Osteoblast (primary cell): ENCODE measurements at regions not wholly inside any gene's neighbourhood (a gene's known extent, or its start where the extent isn't known, plus 50 kb on each side); places are given as distances from the start of the nearest gene placed in this dataset.

Experiments
- DNase-seq: peaks from one replicate; pipeline ENCODE4 v3.0.0; 2011; ENCODE audit warnings: low spot score, mixed read lengths; ENCODE audit not compliant: insufficient read length; ENCODE audit errors: missing footprints
- H2AFZ ChIP-seq: 2 replicates; pipeline ENCODE4 v1.6.0; 2011; ENCODE audit warnings: mild to moderate bottlenecking, low read length
- H3K27ac ChIP-seq: 2 replicates; pipeline ENCODE4 v1.5.1; 2011; ENCODE audit warnings: mild to moderate bottlenecking, low read depth, low read length, moderate library complexity
- H3K27me3 ChIP-seq: 2 replicates; pipeline ENCODE4 v1.6.0; 2012; ENCODE audit warnings: mild to moderate bottlenecking, control low read depth, inconsistent platforms, low read length, moderate library complexity; ENCODE audit not compliant: insufficient read depth
- H3K36me3 ChIP-seq: 2 replicates; pipeline ENCODE4 v1.5.1; 2011; ENCODE audit warnings: mild to moderate bottlenecking, low read length, control low read depth, moderate library complexity; ENCODE audit not compliant: insufficient read depth
- H3K4me1 ChIP-seq: 2 replicates; pipeline ENCODE4 v1.5.1; 2011; ENCODE audit warnings: mild to moderate bottlenecking, low read length, control low read depth, moderate library complexity; ENCODE audit not compliant: insufficient read depth
- H3K4me2 ChIP-seq: 2 replicates; pipeline ENCODE4 v1.6.0; 2011; ENCODE audit warnings: mild to moderate bottlenecking, low read length; ENCODE audit not compliant: insufficient read depth
- H3K4me3 ChIP-seq: fragments of 200-600 bp; sonication (generic); 3 replicates; pipeline ENCODE4 v1.5.1; 2012; ENCODE audit warnings: mild to moderate bottlenecking, low read length, inconsistent platforms; ENCODE audit not compliant: insufficient read depth
- H3K79me2 ChIP-seq: 2 replicates; pipeline ENCODE4 v1.6.0; 2012; ENCODE audit warnings: mild to moderate bottlenecking, low read length, control low read depth, inconsistent platforms; ENCODE audit not compliant: insufficient read depth
- H3K9me3 ChIP-seq: 2 replicates; pipeline ENCODE4 v1.5.1; 2011; ENCODE audit warnings: low read depth, low read length, control low read depth
- H4K20me1 ChIP-seq: 2 replicates; pipeline ENCODE4 v1.6.0; 2012; ENCODE audit warnings: mild to moderate bottlenecking, low read length, control low read depth; ENCODE audit not compliant: insufficient read depth
- CTCF ChIP-seq: IDR thresholded peaks from 2 replicates; pipeline ENCODE4 v1.5.1; 2011; ENCODE audit warnings: mild to moderate bottlenecking, low read depth, low read length, moderate library complexity; ENCODE audit errors: extremely low read depth

DNA sequence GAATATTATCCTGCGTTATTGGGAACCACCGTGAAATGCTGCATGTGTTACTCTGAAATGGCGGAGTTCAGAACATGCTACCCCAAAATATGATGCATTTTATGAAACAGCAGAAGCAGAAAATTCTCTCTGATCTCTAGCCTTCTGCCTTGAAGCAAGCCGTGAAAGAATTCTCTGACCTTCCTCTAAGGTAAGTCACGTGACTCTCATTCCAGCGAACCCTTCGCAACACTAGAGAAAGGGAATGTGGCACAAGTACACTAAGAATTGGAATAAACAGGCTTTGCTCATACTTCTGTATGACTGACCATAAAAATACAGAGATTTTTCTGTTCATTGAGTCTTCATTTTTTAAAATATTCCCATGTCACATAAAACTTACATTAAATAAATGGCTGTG lies 805.6 kb upstream of the LRRC4C start:
- Histone ChIP-seq H3K4me2 (no peak overlapping the region), H3K4me3 (no peak overlapping the region), H3K27ac (no peak overlapping the region), H3K27me3 (no peaks in the 10 kb centered on the region), H4K20me1 (no peaks in the 10 kb centered on the region), H2AFZ (no peak overlapping the region), H3K4me1 (no peaks in the 10 kb centered on the region), H3K36me3 (no peaks in the 10 kb centered on the region), H3K9me3 (no peaks in the 10 kb centered on the region), H3K79me2 (no peaks in the 10 kb centered on the region)
- no peak for TF ChIP-seq CTCF
- no peak for DNase-seq

DNA sequence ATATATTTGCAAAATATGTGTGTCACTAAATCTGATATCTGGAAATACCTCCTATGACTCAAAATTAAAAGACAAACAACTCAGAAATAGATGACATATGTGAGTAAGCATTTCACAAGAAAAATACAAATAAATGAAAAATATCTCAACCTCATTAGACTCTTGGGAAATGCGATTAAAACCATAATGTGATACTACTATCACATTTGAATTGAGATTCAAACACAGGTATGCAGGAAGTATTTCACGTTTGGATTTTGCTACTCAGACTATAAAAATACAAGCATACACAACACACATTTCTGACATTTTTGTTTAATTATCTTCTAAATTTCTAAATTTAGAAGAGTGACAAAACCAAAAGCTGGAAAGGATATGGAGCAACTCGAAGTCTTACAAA lies 811.9 kb upstream of the LRRC4C start:
- Histone ChIP-seq H3K4me1 (no peaks in the 10 kb centered on the region), H3K9me3 (no peaks in the 10 kb centered on the region), H3K36me3 (no peaks in the 10 kb centered on the region), H3K27ac (no peak overlapping the region), H4K20me1 (no peaks in the 10 kb centered on the region), H3K4me3 (no peak overlapping the region), H3K79me2 (no peaks in the 10 kb centered on the region), H2AFZ (no peak overlapping the region), H3K4me2 (no peak overlapping the region), H3K27me3 (no peaks in the 10 kb centered on the region)
- DNase-seq = no peak
- no peak for TF ChIP-seq CTCF

GRCh38 chr11:42273977-42274376 lies 814.5 kb upstream of the LRRC4C start:
- Histone ChIP-seq H3K4me2 (no peak overlapping the region), H3K36me3 (no peaks in the 10 kb centered on the region), H4K20me1 (no peaks in the 10 kb centered on the region), H3K9me3 (no peaks in the 10 kb centered on the region), H2AFZ (no peak overlapping the region), H3K27ac (no peak overlapping the region), H3K4me3 (no peak overlapping the region), H3K4me1 (no peaks in the 10 kb centered on the region), H3K79me2 (no peaks in the 10 kb centered on the region), H3K27me3 (no peaks in the 10 kb centered on the region)
- TF ChIP-seq CTCF = no peak
- DNase-seq = no peak

- no peaks in the 10 kb centered on the region for H3K36me3 ChIP-seq
- no peak for DNase-seq
- H3K4me3 ChIP-seq = no peak overlapping the region
- H3K4me1 ChIP-seq = no peaks in the 10 kb centered on the region
- no peak overlapping the region for H3K4me2 ChIP-seq
- no peak for TF ChIP-seq CTCF
- no peak overlapping the region for H3K27ac ChIP-seq
- no peaks in the 10 kb centered on the region for H3K27me3 ChIP-seq
- no peaks in the 10 kb centered on the region for H3K79me2 ChIP-seq
- H3K9me3 ChIP-seq = no peaks in the 10 kb centered on the region
- no peaks in the 10 kb centered on the region for H4K20me1 ChIP-seq
- no peak overlapping the region for H2AFZ ChIP-seq
Measured at GRCh38 chr11:42296910-42297309, 837.5 kb upstream of the LRRC4C start.
